VCaP (cell line): ENCODE measurements at regions not wholly inside any gene's neighbourhood (a gene's known extent, or its start where the extent isn't known, plus 50 kb on each side); places are given as distances from the start of the nearest gene placed in this dataset.

Experiments
- H3K27ac ChIP-seq: fragments of 450-650 bp; 2 replicates; pipeline ENCODE4 v1.5.1; 2017
- TF ChIP-seq, protein P1 (sequence below): fragments of 450-650 bp; conservative IDR thresholded peaks from 2 replicates; pipeline ENCODE4 v1.5.1; 2017; ENCODE audit warnings: mild to moderate bottlenecking, moderate library complexity

DNA sequence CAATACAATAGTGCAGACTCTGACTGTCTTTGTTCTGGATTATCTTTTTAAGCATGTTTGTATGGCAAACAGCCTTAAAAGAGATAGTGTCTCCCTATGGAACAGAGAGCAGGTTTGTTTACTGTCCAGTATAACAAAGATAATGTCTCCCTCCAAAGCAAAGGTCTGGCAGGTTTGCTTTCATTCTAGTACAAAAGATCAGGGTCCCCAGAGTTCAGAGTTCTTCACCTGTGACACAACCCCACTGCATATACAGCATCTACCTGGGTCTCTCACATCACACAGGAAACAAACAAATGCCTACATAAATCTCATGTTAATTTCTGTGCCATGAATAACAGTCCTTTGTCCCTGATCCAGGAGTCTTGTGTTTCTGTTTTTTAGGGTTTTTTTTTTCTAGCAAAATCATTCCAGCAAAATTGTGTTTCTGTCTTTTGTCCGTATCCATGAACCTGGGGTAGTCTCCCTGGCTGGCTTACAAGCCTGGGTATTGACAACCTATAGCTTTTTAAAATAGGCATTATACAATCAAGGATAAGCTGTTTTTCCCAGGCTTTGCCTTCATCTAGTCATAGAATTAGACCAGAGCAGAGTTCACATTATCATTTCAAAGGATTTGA lies 89.4 kb upstream of the PTBP2 start:
- TF ChIP-seq, protein P1, sequence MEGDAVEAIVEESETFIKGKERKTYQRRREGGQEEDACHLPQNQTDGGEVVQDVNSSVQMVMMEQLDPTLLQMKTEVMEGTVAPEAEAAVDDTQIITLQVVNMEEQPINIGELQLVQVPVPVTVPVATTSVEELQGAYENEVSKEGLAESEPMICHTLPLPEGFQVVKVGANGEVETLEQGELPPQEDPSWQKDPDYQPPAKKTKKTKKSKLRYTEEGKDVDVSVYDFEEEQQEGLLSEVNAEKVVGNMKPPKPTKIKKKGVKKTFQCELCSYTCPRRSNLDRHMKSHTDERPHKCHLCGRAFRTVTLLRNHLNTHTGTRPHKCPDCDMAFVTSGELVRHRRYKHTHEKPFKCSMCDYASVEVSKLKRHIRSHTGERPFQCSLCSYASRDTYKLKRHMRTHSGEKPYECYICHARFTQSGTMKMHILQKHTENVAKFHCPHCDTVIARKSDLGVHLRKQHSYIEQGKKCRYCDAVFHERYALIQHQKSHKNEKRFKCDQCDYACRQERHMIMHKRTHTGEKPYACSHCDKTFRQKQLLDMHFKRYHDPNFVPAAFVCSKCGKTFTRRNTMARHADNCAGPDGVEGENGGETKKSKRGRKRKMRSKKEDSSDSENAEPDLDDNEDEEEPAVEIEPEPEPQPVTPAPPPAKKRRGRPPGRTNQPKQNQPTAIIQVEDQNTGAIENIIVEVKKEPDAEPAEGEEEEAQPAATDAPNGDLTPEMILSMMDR, result no peak
- H3K27ac ChIP-seq, result no peak overlapping the region

DNA sequence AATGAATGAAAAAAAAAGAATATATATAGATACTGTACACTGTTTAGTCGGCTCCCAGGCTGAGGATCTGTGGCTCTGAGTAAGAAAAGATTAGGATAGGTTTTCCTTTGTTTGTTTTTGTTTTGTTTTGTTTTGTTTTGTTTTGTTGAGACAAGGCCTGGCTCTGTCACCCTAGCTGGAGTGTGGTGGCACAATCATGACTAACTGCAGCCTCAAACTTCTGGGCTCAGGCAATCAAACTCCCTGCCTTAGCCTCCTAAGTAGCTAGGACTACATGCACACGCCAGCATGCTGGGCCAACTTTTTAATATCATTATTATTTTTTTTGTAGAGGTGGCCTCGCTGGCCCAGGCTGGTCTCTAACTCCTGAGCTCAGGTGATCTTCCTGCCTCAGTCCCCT lies 87.9 kb upstream of the PTBP2 start:
- H3K27ac ChIP-seq, result no peak overlapping the region
- TF ChIP-seq, protein P1, result no peak

DNA sequence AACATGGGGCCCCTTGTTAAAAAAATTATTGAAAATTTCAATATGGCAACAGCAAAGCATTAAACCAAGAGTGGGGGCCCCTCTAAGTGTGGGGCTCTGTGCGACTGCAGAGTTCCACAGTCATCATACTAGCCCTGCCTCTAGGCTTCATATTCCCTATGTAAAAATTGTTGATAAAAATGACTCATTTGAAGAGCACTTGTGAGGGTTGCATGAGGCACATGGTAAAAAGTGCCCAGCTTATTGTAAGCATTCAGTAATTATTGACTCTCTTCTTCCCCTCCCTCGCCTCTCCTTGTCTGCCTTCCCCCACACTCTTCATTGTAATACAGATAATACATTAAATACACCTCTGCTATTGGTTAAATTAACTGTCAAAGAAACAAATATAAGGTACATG lies 86.7 kb upstream of the PTBP2 start:
- TF ChIP-seq, protein P1, result no peak
- H3K27ac ChIP-seq, result no peak overlapping the region

DNA sequence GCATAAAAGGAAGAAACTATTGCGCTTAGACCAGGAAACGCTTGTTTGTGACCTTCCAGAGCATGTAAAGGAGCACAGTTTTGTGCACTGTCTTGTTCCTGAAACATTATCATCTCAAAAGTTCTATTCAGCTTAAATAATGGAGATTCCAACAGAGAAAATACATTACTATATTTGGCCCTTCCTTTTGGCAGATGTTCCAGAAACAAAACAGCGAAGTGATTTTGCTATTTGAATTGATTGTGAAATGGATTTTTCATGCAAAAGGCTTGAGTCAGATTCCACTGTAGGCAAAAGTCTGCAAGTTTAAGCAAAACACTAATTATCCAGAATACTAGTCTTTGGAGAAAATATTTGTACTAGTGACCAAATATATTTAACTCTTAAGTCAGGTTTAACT lies 80.3 kb upstream of the PTBP2 start:
- H3K27ac ChIP-seq, result no peak overlapping the region
- TF ChIP-seq, protein P1, result no peak

DNA sequence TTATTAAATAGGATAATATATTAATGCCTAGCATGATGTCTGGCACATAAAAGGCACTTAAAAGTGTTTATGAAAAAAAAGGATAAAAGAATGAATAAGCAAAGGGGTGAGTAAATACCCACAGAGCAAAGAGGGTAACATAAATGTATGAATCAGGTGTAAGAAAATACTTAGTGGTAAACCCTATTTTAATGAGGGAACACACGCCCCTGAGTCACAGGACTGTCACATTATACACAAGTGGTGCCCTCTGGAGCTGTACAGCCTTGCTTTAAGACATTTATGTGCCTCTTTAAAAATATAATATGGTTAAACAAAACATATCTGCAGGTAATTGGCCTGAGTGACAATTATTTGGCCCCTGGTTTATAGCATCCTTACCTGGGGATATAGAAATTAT lies 78.1 kb upstream of the PTBP2 start:
- no peak overlapping the region for H3K27ac ChIP-seq
- TF ChIP-seq, protein P1, result no peak

DNA sequence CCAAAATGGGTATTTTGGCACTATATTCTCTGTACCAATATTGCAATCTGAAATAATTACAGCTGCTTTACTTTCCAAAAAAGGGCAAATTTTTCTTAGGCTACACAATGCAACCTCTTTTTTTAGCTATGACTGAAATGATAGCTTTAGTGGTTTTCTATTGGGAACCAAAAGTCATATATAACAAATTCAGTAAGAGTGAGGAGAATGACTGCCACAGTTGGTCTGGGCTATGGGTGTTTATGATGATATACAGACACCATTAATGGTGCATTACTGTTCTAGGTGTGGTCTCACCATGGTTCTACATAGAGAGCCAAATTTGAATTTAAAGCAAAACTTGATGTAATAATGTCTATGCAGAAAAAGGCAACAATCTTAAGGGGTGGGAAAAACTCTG lies 72.3 kb upstream of the PTBP2 start:
- TF ChIP-seq, protein P1, result no peak
- H3K27ac ChIP-seq, result no peak overlapping the region

DNA sequence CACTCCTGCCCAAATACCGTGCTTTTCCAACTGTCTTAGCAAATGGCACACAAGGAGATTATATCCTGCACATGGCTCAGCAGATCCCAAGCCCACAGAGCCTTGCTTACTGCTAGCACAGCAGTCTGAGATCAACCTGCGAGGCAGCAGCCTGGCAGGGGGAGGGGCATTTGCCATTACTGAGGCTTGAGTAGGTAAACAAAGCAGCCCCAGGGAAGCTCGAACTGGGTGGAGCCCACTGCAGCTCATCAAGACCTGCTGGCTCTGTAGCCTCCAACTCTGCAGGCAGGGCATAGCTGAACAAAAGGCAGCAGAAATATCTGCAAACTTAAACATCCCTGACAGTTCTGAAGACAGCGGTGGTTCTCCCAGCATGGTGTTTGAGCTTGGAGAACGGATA lies 70.1 kb upstream of the PTBP2 start:
- no peak overlapping the region for H3K27ac ChIP-seq
- TF ChIP-seq, protein P1, result no peak

DNA sequence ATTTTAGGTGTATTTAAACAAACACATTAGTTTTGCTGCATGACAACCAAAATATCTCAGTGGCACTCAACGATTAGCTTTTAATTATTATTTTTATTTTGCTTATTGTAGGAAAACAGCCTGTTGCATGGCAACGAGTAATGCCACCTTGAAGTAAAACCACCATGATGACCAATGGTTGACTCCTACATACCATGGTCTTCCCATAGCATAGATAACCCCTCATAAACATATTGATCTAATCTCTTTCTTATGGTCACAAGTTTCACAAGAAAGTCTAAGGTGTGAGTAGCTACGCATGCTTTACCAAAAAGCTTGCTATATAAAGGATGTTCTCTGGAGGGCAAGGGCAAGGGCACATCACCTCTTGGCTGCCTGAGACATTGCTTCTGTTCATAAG lies 61.5 kb upstream of the PTBP2 start:
- no peak overlapping the region for H3K27ac ChIP-seq
- TF ChIP-seq, protein P1, result no peak
